Osteocyte (in vitro differentiated cells): ENCODE measurements at regions not wholly inside any gene's neighbourhood (a gene's known extent, or its start where the extent isn't known, plus 50 kb on each side); places are given as distances from the start of the nearest gene placed in this dataset.
"Not testable (repeated sequence)": the region's sequence is repeated elsewhere in the genome, so short reads cannot be mapped to it uniquely, and the experiment has no call there.

ENCODE experiments used
- DNase-seq: peaks from one replicate; pipeline ENCODE4 v3.0.0; 2021; ENCODE audit warnings: mixed read lengths; ENCODE audit not compliant: unreplicated experiment; ENCODE audit errors: extremely low spot score
- H3K27ac Mint-ChIP-seq: one replicate; pipeline ENCODE4 v1.8.0; 2021; ENCODE audit warnings: mild to moderate bottlenecking, mixed read lengths; ENCODE audit not compliant: unreplicated experiment
- H3K27me3 Mint-ChIP-seq: one replicate; pipeline ENCODE4 v1.8.0; 2021; ENCODE audit warnings: mixed read lengths; ENCODE audit not compliant: unreplicated experiment
- H3K36me3 Mint-ChIP-seq: one replicate; pipeline ENCODE4 v1.8.0; 2021; ENCODE audit warnings: mixed read lengths; ENCODE audit not compliant: unreplicated experiment
- H3K4me1 Mint-ChIP-seq: one replicate; pipeline ENCODE4 v1.8.0; 2021; ENCODE audit warnings: mixed read lengths; ENCODE audit not compliant: unreplicated experiment
- H3K4me3 Mint-ChIP-seq: one replicate; pipeline ENCODE4 v1.8.0; 2021; ENCODE audit warnings: mild to moderate bottlenecking, moderate library complexity, mixed read lengths; ENCODE audit not compliant: unreplicated experiment
- H3K9me3 Mint-ChIP-seq: one replicate; pipeline ENCODE4 v1.8.0; 2021; ENCODE audit warnings: mixed read lengths; ENCODE audit not compliant: unreplicated experiment
- CTCF ChIP-seq: fragments of 200-600 bp; sonication (generic); IDR thresholded peaks from 2 replicates; pipeline ENCODE4 v1.5.0; 2021; ENCODE audit warnings: antibody characterized with exemption, mild to moderate bottlenecking, moderate library complexity

- no peaks in the 10 kb centered on the region for H3K27me3 Mint-ChIP-seq
Measured at GRCh38 chr9:135304886-135305285, 174.7 kb upstream of the PPP1R26 start.

GRCh38 chr9:135305546-135306180, 173.9 kb upstream of the PPP1R26 start:
- no peak for TF ChIP-seq CTCF
- Mint-ChIP-seq H3K4me1 (no peaks in the 10 kb centered on the region), H3K36me3 (no peaks in the 10 kb centered on the region), H3K27ac (no peak overlapping the region), H3K9me3 (peaks cover 13% of the 10 kb centered on the region), H3K4me3 (no peak overlapping the region), H3K27me3 (no peaks in the 10 kb centered on the region)
- DNase-seq = peak; percentile 67

More at GRCh38 chr9:135304886-135305285, 174.7 kb upstream of the PPP1R26 start:
- peak; percentile 69 for DNase-seq
- H3K36me3 Mint-ChIP-seq = no peaks in the 10 kb centered on the region
- H3K27ac Mint-ChIP-seq = no peak overlapping the region
- H3K4me1 Mint-ChIP-seq = no peaks in the 10 kb centered on the region
- no peak overlapping the region for H3K4me3 Mint-ChIP-seq
- H3K9me3 Mint-ChIP-seq = peaks cover 9% of the 10 kb centered on the region
- no peak for TF ChIP-seq CTCF

GRCh38 chr9:135306699-135307098, 172.9 kb upstream of the PPP1R26 start:
- peak; percentile 53 for DNase-seq
- Mint-ChIP-seq H3K27me3 (no peaks in the 10 kb centered on the region), H3K36me3 (no peaks in the 10 kb centered on the region), H3K9me3 (peaks cover 19% of the 10 kb centered on the region), H3K4me3 (no peak overlapping the region), H3K27ac (no peak overlapping the region), H3K4me1 (no peaks in the 10 kb centered on the region)
- TF ChIP-seq CTCF = no peak

GRCh38 chr9:135307300-135307699, 172.3 kb upstream of the PPP1R26 start:
- Mint-ChIP-seq H3K9me3 (peaks cover 19% of the 10 kb centered on the region), H3K27me3 (no peaks in the 10 kb centered on the region), H3K27ac (no peak overlapping the region), H3K4me3 (no peak overlapping the region), H3K36me3 (no peaks in the 10 kb centered on the region), H3K4me1 (no peaks in the 10 kb centered on the region)
- no peak for TF ChIP-seq CTCF
- peak; percentile 64 for DNase-seq

GRCh38 chr9:135307919-135308318, 171.7 kb upstream of the PPP1R26 start:
- H3K36me3 Mint-ChIP-seq, H3K4me3 Mint-ChIP-seq, H3K27ac Mint-ChIP-seq, H3K4me1 Mint-ChIP-seq, H3K27me3 Mint-ChIP-seq: not testable (repeated sequence)
- peak; percentile 59 for DNase-seq
- peaks cover 23% of the 10 kb centered on the region for H3K9me3 Mint-ChIP-seq
